ENCODE measurements at regions not wholly inside any gene's neighbourhood (a gene's known extent, or its start where the extent isn't known, plus 50 kb on each side); places are given as distances from the start of the nearest gene placed in this dataset.

- Histone ChIP-seq H3K9me3 (ENCODE audit: control insufficient read depth in 1 of 2, low read length in 2 of 2) (no peaks in the 10 kb centered on the region), H3K4me1 (ENCODE audit: control insufficient read depth in 1 of 2, insufficient read depth in 2 of 2, low read length in 2 of 2) (no peaks in the 10 kb centered on the region), H3K36me3 (ENCODE audit: control insufficient read depth in 1 of 2, insufficient read depth in 2 of 2, low read length in 2 of 2) (no peaks in the 10 kb centered on the region), H3K27me3 (ENCODE audit: low read depth, low read length) (no peaks in the 10 kb centered on the region), H3K4me3 (ENCODE audit: low read depth in 1 of 2, low read length in 2 of 2) (no peak overlapping the region), H3K27ac (ENCODE audit: low read length) (no peak overlapping the region)
Observed at GRCh38 chr15:46808834-46809233, 908.5 kb upstream of the SEMA6D start.

DNA sequence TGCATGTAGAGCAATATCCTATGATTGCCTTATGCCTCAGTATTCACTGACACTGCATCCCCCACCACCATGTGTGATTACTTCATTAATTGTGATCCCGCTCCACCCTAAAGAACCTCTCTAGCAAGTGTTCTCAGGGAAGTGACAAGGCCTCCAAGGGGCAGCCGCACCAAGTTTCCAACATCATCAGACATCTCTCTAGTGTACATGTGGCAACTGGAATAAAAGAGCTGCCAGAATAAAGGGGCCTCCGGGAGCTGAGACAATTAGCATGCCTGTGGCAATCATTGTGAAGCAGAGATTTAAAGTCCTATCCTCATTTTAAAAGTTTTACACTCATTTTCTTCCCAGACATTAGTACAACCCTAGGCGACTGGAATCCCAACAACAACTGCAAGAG, 902.1 kb upstream of the SEMA6D start:
- H3K36me3 ChIP-seq (ENCODE audit: control insufficient read depth in 1 of 2, insufficient read depth in 2 of 2, low read length in 2 of 2): no peaks in the 10 kb centered on the region
- no peaks in the 10 kb centered on the region for H3K9me3 ChIP-seq (ENCODE audit: control insufficient read depth in 1 of 2, low read length in 2 of 2)
- no peak overlapping the region for H3K27ac ChIP-seq (ENCODE audit: low read length)
- H3K4me3 ChIP-seq (ENCODE audit: low read depth in 1 of 2, low read length in 2 of 2): no peak overlapping the region
- no peaks in the 10 kb centered on the region for H3K27me3 ChIP-seq (ENCODE audit: low read depth, low read length)
- H3K4me1 ChIP-seq (ENCODE audit: control insufficient read depth in 1 of 2, insufficient read depth in 2 of 2, low read length in 2 of 2): no peaks in the 10 kb centered on the region

GRCh38 chr15:46815765-46816164, 901.5 kb upstream of the SEMA6D start:
- Histone ChIP-seq H3K9me3 (ENCODE audit: control insufficient read depth in 1 of 2, low read length in 2 of 2) (no peaks in the 10 kb centered on the region), H3K4me3 (ENCODE audit: low read depth in 1 of 2, low read length in 2 of 2) (no peak overlapping the region), H3K27me3 (ENCODE audit: low read depth, low read length) (no peaks in the 10 kb centered on the region), H3K36me3 (ENCODE audit: control insufficient read depth in 1 of 2, insufficient read depth in 2 of 2, low read length in 2 of 2) (no peaks in the 10 kb centered on the region), H3K27ac (ENCODE audit: low read length) (no peak overlapping the region), H3K4me1 (ENCODE audit: control insufficient read depth in 1 of 2, insufficient read depth in 2 of 2, low read length in 2 of 2) (no peaks in the 10 kb centered on the region)

DNA sequence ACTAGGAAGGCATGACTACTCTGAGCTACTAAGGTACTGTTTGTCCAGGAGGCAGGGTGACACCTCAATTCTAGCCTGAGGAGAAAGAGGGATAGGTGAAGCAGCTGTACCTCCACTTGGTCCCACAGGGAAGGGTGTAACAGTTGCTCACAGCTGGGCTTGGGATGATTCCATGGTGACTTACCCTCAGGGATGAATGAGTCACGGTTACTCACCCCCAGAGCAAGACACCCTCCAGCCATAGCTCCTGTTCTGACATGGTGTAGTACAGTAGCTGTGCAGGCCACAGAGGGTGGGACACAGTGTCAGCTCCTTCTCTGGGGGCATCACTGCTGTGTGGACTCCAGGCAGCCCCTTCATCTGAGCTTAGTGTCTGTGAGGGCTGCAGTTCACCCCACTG, 868.6 kb upstream of the SEMA6D start:
- H3K27ac ChIP-seq (ENCODE audit: low read length): no peak overlapping the region
- H3K4me1 ChIP-seq (ENCODE audit: control insufficient read depth in 1 of 2, insufficient read depth in 2 of 2, low read length in 2 of 2): no peaks in the 10 kb centered on the region
- no peak overlapping the region for H3K4me3 ChIP-seq (ENCODE audit: low read depth in 1 of 2, low read length in 2 of 2)
- H3K36me3 ChIP-seq (ENCODE audit: control insufficient read depth in 1 of 2, insufficient read depth in 2 of 2, low read length in 2 of 2): no peaks in the 10 kb centered on the region
- no peaks in the 10 kb centered on the region for H3K27me3 ChIP-seq (ENCODE audit: low read depth, low read length)
- H3K9me3 ChIP-seq (ENCODE audit: control insufficient read depth in 1 of 2, low read length in 2 of 2): peaks cover 0 to 11% of the 10 kb centered on the region in 2 donors

GRCh38 chr15:46853600-46853999, 863.7 kb upstream of the SEMA6D start:
- no peak overlapping the region for H3K4me3 ChIP-seq (ENCODE audit: low read depth in 1 of 2, low read length in 2 of 2)
- H3K27me3 ChIP-seq (ENCODE audit: low read depth, low read length): no peaks in the 10 kb centered on the region
- no peaks in the 10 kb centered on the region for H3K9me3 ChIP-seq (ENCODE audit: control insufficient read depth in 1 of 2, low read length in 2 of 2)
- H3K4me1 ChIP-seq (ENCODE audit: control insufficient read depth in 1 of 2, insufficient read depth in 2 of 2, low read length in 2 of 2): no peaks in the 10 kb centered on the region
- H3K27ac ChIP-seq (ENCODE audit: low read length): no peak overlapping the region
- no peaks in the 10 kb centered on the region for H3K36me3 ChIP-seq (ENCODE audit: control insufficient read depth in 1 of 2, insufficient read depth in 2 of 2, low read length in 2 of 2)

- H3K4me1 ChIP-seq (ENCODE audit: control insufficient read depth in 1 of 2, insufficient read depth in 2 of 2, low read length in 2 of 2): no peaks in the 10 kb centered on the region
- H3K27ac ChIP-seq (ENCODE audit: low read length): no peak overlapping the region
- no peaks in the 10 kb centered on the region for H3K36me3 ChIP-seq (ENCODE audit: control insufficient read depth in 1 of 2, insufficient read depth in 2 of 2, low read length in 2 of 2)
- no peak overlapping the region for H3K4me3 ChIP-seq (ENCODE audit: low read depth in 1 of 2, low read length in 2 of 2)
- no peaks in the 10 kb centered on the region for H3K27me3 ChIP-seq (ENCODE audit: low read depth, low read length)
- no peaks in the 10 kb centered on the region for H3K9me3 ChIP-seq (ENCODE audit: control insufficient read depth in 1 of 2, low read length in 2 of 2)
Observed at GRCh38 chr15:46854564-46854963, 862.7 kb upstream of the SEMA6D start.

GRCh38 chr15:46855388-46855787, 861.9 kb upstream of the SEMA6D start:
- no peaks in the 10 kb centered on the region for H3K9me3 ChIP-seq (ENCODE audit: control insufficient read depth in 1 of 2, low read length in 2 of 2)
- no peaks in the 10 kb centered on the region for H3K4me1 ChIP-seq (ENCODE audit: control insufficient read depth in 1 of 2, insufficient read depth in 2 of 2, low read length in 2 of 2)
- no peaks in the 10 kb centered on the region for H3K36me3 ChIP-seq (ENCODE audit: control insufficient read depth in 1 of 2, insufficient read depth in 2 of 2, low read length in 2 of 2)
- H3K4me3 ChIP-seq (ENCODE audit: low read depth in 1 of 2, low read length in 2 of 2): no peak overlapping the region
- H3K27me3 ChIP-seq (ENCODE audit: low read depth, low read length): no peaks in the 10 kb centered on the region
- H3K27ac ChIP-seq (ENCODE audit: low read length): no peak overlapping the region

GRCh38 chr15:46856839-46857502, 860.3 kb upstream of the SEMA6D start:
- Histone ChIP-seq H3K4me1 (ENCODE audit: control insufficient read depth in 1 of 2, insufficient read depth in 2 of 2, low read length in 2 of 2) (no peaks in the 10 kb centered on the region), H3K9me3 (ENCODE audit: control insufficient read depth in 1 of 2, low read length in 2 of 2) (no peaks in the 10 kb centered on the region), H3K4me3 (ENCODE audit: low read depth in 1 of 2, low read length in 2 of 2) (no peak overlapping the region), H3K27me3 (ENCODE audit: low read depth, low read length) (no peaks in the 10 kb centered on the region), H3K27ac (ENCODE audit: low read length) (no peak overlapping the region), H3K36me3 (ENCODE audit: control insufficient read depth in 1 of 2, insufficient read depth in 2 of 2, low read length in 2 of 2) (no peaks in the 10 kb centered on the region)

DNA sequence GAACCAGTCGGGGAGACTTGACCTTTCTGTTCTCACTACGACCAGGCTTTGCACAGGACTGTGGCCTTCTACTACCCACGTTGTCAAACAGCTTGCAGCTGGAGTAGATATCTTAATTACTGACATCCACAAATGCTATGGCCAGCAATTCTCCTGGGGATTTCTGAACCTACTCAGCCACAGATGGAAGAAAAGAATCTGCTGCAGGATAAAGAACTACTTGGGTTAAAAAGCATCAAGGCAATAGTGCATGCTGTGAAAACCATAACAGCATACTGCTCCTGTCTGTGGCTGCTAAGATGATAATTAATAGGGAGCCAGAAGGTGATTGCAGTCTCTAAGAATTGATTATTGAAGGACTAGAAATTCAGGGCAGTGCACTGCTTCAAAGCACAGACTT, 859.2 kb upstream of the SEMA6D start:
- H3K27ac ChIP-seq (ENCODE audit: low read length): no peak overlapping the region
- no peaks in the 10 kb centered on the region for H3K4me1 ChIP-seq (ENCODE audit: control insufficient read depth in 1 of 2, insufficient read depth in 2 of 2, low read length in 2 of 2)
- no peaks in the 10 kb centered on the region for H3K36me3 ChIP-seq (ENCODE audit: control insufficient read depth in 1 of 2, insufficient read depth in 2 of 2, low read length in 2 of 2)
- no peak overlapping the region for H3K4me3 ChIP-seq (ENCODE audit: low read depth in 1 of 2, low read length in 2 of 2)
- no peaks in the 10 kb centered on the region for H3K27me3 ChIP-seq (ENCODE audit: low read depth, low read length)
- no peaks in the 10 kb centered on the region for H3K9me3 ChIP-seq (ENCODE audit: control insufficient read depth in 1 of 2, low read length in 2 of 2)

- Histone ChIP-seq H3K9me3 (ENCODE audit: control insufficient read depth in 1 of 2, low read length in 2 of 2) (no peaks in the 10 kb centered on the region), H3K27me3 (ENCODE audit: low read depth, low read length) (no peaks in the 10 kb centered on the region), H3K36me3 (ENCODE audit: control insufficient read depth in 1 of 2, insufficient read depth in 2 of 2, low read length in 2 of 2) (no peaks in the 10 kb centered on the region), H3K4me3 (ENCODE audit: low read depth in 1 of 2, low read length in 2 of 2) (no peak overlapping the region), H3K4me1 (ENCODE audit: control insufficient read depth in 1 of 2, insufficient read depth in 2 of 2, low read length in 2 of 2) (no peaks in the 10 kb centered on the region), H3K27ac (ENCODE audit: low read length) (no peak overlapping the region)
Observed at GRCh38 chr15:46861796-46862195, 855.5 kb upstream of the SEMA6D start.

- H3K27me3 ChIP-seq (ENCODE audit: low read depth, low read length): no peaks in the 10 kb centered on the region
- no peak overlapping the region for H3K4me3 ChIP-seq (ENCODE audit: low read depth in 1 of 2, low read length in 2 of 2)
- no peaks in the 10 kb centered on the region for H3K9me3 ChIP-seq (ENCODE audit: control insufficient read depth in 1 of 2, low read length in 2 of 2)
- no peaks in the 10 kb centered on the region for H3K36me3 ChIP-seq (ENCODE audit: control insufficient read depth in 1 of 2, insufficient read depth in 2 of 2, low read length in 2 of 2)
- no peaks in the 10 kb centered on the region for H3K4me1 ChIP-seq (ENCODE audit: control insufficient read depth in 1 of 2, insufficient read depth in 2 of 2, low read length in 2 of 2)
- no peak overlapping the region for H3K27ac ChIP-seq (ENCODE audit: low read length)
Observed at GRCh38 chr15:46865155-46865554, 852.1 kb upstream of the SEMA6D start.

GRCh38 chr15:46872286-46872980, 844.9 kb upstream of the SEMA6D start:
- H3K9me3 ChIP-seq (ENCODE audit: control insufficient read depth in 1 of 2, low read length in 2 of 2): no peaks in the 10 kb centered on the region
- H3K27me3 ChIP-seq (ENCODE audit: low read depth, low read length): no peaks in the 10 kb centered on the region
- H3K36me3 ChIP-seq (ENCODE audit: control insufficient read depth in 1 of 2, insufficient read depth in 2 of 2, low read length in 2 of 2): no peaks in the 10 kb centered on the region
- no peak overlapping the region for H3K27ac ChIP-seq (ENCODE audit: low read length)
- no peak overlapping the region for H3K4me3 ChIP-seq (ENCODE audit: low read depth in 1 of 2, low read length in 2 of 2)
- H3K4me1 ChIP-seq (ENCODE audit: control insufficient read depth in 1 of 2, insufficient read depth in 2 of 2, low read length in 2 of 2): no peaks in the 10 kb centered on the region

All from muscle layer of duodenum (tissue), 2 donors.